ENCODE measurements at regions not wholly inside any gene's neighbourhood (a gene's known extent, or its start where the extent isn't known, plus 50 kb on each side); places are given as distances from the start of the nearest gene placed in this dataset.

DNA sequence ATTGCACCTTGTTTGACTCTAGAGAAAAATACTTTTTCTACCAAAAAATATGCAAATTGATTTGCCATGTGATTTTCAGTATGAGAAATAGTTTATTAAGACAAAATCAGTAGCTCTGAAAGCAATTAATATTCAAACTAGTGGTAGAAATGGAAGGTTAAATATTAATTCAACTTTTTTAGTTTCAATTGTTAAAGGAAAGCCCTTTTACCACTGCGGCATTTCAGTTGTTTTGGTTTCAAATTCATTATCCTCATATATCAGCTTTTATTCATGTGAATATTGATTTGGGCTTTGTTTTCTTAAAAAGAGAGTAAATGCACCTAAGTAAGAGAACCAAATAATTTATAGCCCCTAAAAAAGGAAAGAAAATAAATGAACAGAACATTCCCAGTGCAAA, 660.6 kb upstream of the CHD1 start:
- WGBS (ENCODE audit: extremely low coverage, insufficient read length, low lambda C conversion rate), result no CpG with 5 or more reads among the region's 1 CpG
- TF ChIP-seq, protein P1, sequence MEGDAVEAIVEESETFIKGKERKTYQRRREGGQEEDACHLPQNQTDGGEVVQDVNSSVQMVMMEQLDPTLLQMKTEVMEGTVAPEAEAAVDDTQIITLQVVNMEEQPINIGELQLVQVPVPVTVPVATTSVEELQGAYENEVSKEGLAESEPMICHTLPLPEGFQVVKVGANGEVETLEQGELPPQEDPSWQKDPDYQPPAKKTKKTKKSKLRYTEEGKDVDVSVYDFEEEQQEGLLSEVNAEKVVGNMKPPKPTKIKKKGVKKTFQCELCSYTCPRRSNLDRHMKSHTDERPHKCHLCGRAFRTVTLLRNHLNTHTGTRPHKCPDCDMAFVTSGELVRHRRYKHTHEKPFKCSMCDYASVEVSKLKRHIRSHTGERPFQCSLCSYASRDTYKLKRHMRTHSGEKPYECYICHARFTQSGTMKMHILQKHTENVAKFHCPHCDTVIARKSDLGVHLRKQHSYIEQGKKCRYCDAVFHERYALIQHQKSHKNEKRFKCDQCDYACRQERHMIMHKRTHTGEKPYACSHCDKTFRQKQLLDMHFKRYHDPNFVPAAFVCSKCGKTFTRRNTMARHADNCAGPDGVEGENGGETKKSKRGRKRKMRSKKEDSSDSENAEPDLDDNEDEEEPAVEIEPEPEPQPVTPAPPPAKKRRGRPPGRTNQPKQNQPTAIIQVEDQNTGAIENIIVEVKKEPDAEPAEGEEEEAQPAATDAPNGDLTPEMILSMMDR (conservative IDR thresholded peaks at IDR 0.05), result no peak
- Histone ChIP-seq H3K79me1 (ENCODE audit: insufficient read depth, low read depth, low read length, poor library complexity, severe bottlenecking) (no peaks in the 10 kb centered on the region), H3K18ac (ENCODE audit: insufficient read length, low read depth, low read length) (no peak overlapping the region), H3K4me1 (ENCODE audit: insufficient read depth, low read length) (no peaks in the 10 kb centered on the region), H2AK5ac (ENCODE audit: insufficient read length, low read length) (no peak overlapping the region), H2BK15ac (ENCODE audit: low read depth, low read length) (no peak overlapping the region), H3K9me3 (ENCODE audit: control insufficient read depth, low read depth, low read length) (no peaks in the 10 kb centered on the region), H3K56ac (ENCODE audit: insufficient read length, low read depth, low read length) (no peak overlapping the region), H3K4ac (ENCODE audit: low read depth, low read length) (no peak overlapping the region), H3K9ac (ENCODE audit: extremely low read depth, insufficient read length, low read length) (no peak overlapping the region), H4K8ac (replicated peaks; ENCODE audit: insufficient read length, low read depth, low read length) (no peak overlapping the region), H4K5ac (ENCODE audit: insufficient read length, low read depth, low read length) (no peak overlapping the region), H3K23ac (ENCODE audit: insufficient read length, low read depth, low read length) (no peak overlapping the region), H2AFZ (ENCODE audit: low read length) (no peak overlapping the region), H4K20me1 (ENCODE audit: control insufficient read depth, insufficient read depth, insufficient read length) (no peaks in the 10 kb centered on the region), H3K27me3 (ENCODE audit: insufficient read depth, low read length) (no peaks in the 10 kb centered on the region), H3K14ac (ENCODE audit: insufficient read depth, low read length) (no peak overlapping the region), H2BK5ac (ENCODE audit: insufficient read length, low read length) (no peak overlapping the region), H3T11ph (ENCODE audit: low read length) (no peak overlapping the region), H3K27ac (ENCODE audit: insufficient read length, low read depth, low read length) (no peak overlapping the region), H2BK120ac (ENCODE audit: low read depth, low read length, poor library complexity, severe bottlenecking) (no peak overlapping the region), H4K91ac (ENCODE audit: insufficient read length, low read depth, low read length) (no peak overlapping the region), H3K79me2 (ENCODE audit: insufficient read depth, low read length) (no peaks in the 10 kb centered on the region), H2BK20ac (ENCODE audit: low read depth, low read length, poor library complexity, severe bottlenecking) (no peak overlapping the region), H2BK12ac (ENCODE audit: insufficient read length, low read depth, low read length) (no peak overlapping the region), H3K4me2 (ENCODE audit: insufficient read depth, insufficient read length, low read length) (no peak overlapping the region), H3K23me2 (ENCODE audit: insufficient read length, low read depth, low read length, poor library complexity, severe bottlenecking) (no peaks in the 10 kb centered on the region)
- no peaks in the 10 kb centered on the region for H3K27me3 Mint-ChIP-seq (ENCODE audit: low read depth)
- no peaks in the 10 kb centered on the region for H3K9me3 Mint-ChIP-seq
- no peak for DNase-seq
- H3K4me1 Mint-ChIP-seq, result peaks cover 0 to 4% of the 10 kb centered on the region in 2 experiments; a peak in 1 of 4 replicates
- no peaks in the 10 kb centered on the region for H3K36me3 Mint-ChIP-seq (ENCODE audit: insufficient read depth in 1 of 3, low read depth in 3 of 3)
- no peak overlapping the region for H3K27ac Mint-ChIP-seq
- H3K4me3 Mint-ChIP-seq, result no peak overlapping the region
